OCI-M1 (cell line): ENCODE measurements at regions not wholly inside any gene's neighbourhood (a gene's known extent, or its start where the extent isn't known, plus 50 kb on each side); places are given as distances from the start of the nearest gene placed in this dataset.
A peak's percentile ranks its signal among the peaks of the same experiment; 100 is the strongest.
"Not testable (repeated sequence)": the region's sequence is repeated elsewhere in the genome, so short reads cannot be mapped to it uniquely, and the experiment has no call there.

Source experiments
- DNase-seq: peaks from one replicate; lab custom pipeline; 2025; lab: John Stamatoyannopoulos, UW

GRCh38 chr3:8421711-8422110, 79.9 kb upstream of the LMCD1 start:
- no peak for DNase-seq

- DNase-seq: no peak
Measured at GRCh38 chr3:8423307-8423706, 78.3 kb upstream of the LMCD1 start.

GRCh38 chr3:8424281-8424680, 77.3 kb upstream of the LMCD1 start:
- no peak for DNase-seq

GRCh38 chr3:8436661-8437287, 64.8 kb upstream of the LMCD1 start:
- no peak for DNase-seq

- DNase-seq: no peak
Measured at GRCh38 chr3:8438507-8439079, 63.0 kb upstream of the LMCD1 start.

- DNase-seq: not testable (repeated sequence)
Measured at GRCh38 chr3:8440142-8440541, 61.5 kb upstream of the LMCD1 start.

GRCh38 chr3:8441969-8442559, 59.6 kb upstream of the LMCD1 start:
- peak; percentile 40 for DNase-seq

- DNase-seq: peak; percentile 69
Measured at GRCh38 chr3:8442993-8443650, 58.5 kb upstream of the LMCD1 start.

GRCh38 chr3:8443829-8444791, 57.5 kb upstream of the LMCD1 start:
- DNase-seq: no peak

- no peak for DNase-seq
Measured at GRCh38 chr3:8444883-8445282, 56.7 kb upstream of the LMCD1 start.

- no peak for DNase-seq
Measured at GRCh38 chr3:8445861-8446260, 55.8 kb upstream of the LMCD1 start.

GRCh38 chr3:8446845-8447244, 54.8 kb upstream of the LMCD1 start:
- DNase-seq: no peak

- DNase-seq: no peak
Measured at GRCh38 chr3:8450618-8451017, 51.0 kb upstream of the LMCD1 start.

GRCh38 chr3:8451696-8452095, 49.9 kb upstream of the LMCD1 start:
- no peak for DNase-seq
